H1 (cell line): ENCODE measurements at regions not wholly inside any gene's neighbourhood (a gene's known extent, or its start where the extent isn't known, plus 50 kb on each side); places are given as distances from the start of the nearest gene placed in this dataset.

Source experiments
- ATF2 ChIP-seq: IDR thresholded peaks from 2 replicates; pipeline ENCODE4 v1.6.1; 2012; ENCODE audit warnings: low read length, inconsistent platforms
- ATF3 ChIP-seq: IDR thresholded peaks from 2 replicates; pipeline ENCODE4 v1.6.1; 2011; ENCODE audit warnings: low read depth, mild to moderate bottlenecking, low read length; ENCODE audit not compliant: insufficient read depth
- GTF2F1 ChIP-seq: IDR thresholded peaks from 2 replicates; pipeline ENCODE4 v1.6.1; 2012; ENCODE audit warnings: low read depth, low read length, improper control_type of control experiment, borderline replicate concordance
- SIN3A ChIP-seq, 2 experiments: IDR thresholded peaks in 1 of 2; conservative IDR thresholded peaks in 1 of 2; 2 replicates each; pipeline ENCODE4 v1.6.1; 2011 to 2012; ENCODE audit warnings: low read length in 2 of 2, improper control_type of control experiment in 1 of 2, low read depth in 1 of 2, mild to moderate bottlenecking in 1 of 2
- SRF ChIP-seq: IDR thresholded peaks from 2 replicates; pipeline ENCODE4 v1.6.1; 2011; ENCODE audit warnings: mild to moderate bottlenecking, low read depth, low read length, moderate library complexity

- TF ChIP-seq SIN3A (conservative IDR thresholded peaks at IDR 0.05 in 1 of 2, IDR thresholded peaks at IDR 0.05 in 1 of 2; ENCODE audit: low read depth in 1 of 2, low read length in 2 of 2) = no peak
- TF ChIP-seq GTF2F1 = no peak
- no peak for TF ChIP-seq SRF
- TF ChIP-seq ATF3 = no peak
- no peak for TF ChIP-seq ATF2
Observed at GRCh38 chr1:29859126-29859525, 622.8 kb downstream of the PTPRU start (continued).
